Mesenchymal stem cell (in vitro differentiated cells and primary cell): ENCODE measurements at regions not wholly inside any gene's neighbourhood (a gene's known extent, or its start where the extent isn't known, plus 50 kb on each side); places are given as distances from the start of the nearest gene placed in this dataset.
A peak's percentile ranks its signal among the peaks of the same experiment; 100 is the strongest.

ENCODE experiments used
- DNase-seq: peaks from one replicate; pipeline ENCODE4 v3.0.0-alpha.2; 2013
- H2AFZ ChIP-seq: one replicate; pipeline ENCODE4 v1.6.1; 2013; ENCODE audit warnings: low read depth, mild to moderate bottlenecking, control low read depth, inconsistent platforms, low read length, moderate library complexity
- H2AK5ac ChIP-seq: 2 replicates; pipeline ENCODE4 v1.6.1; 2013; ENCODE audit warnings: low read length, moderate library complexity, mild to moderate bottlenecking, inconsistent platforms; ENCODE audit not compliant: severe bottlenecking
- H2BK120ac ChIP-seq: one replicate; pipeline ENCODE4 v1.6.1; 2013; ENCODE audit warnings: low read depth, mild to moderate bottlenecking, inconsistent platforms, low read length, moderate library complexity
- H2BK12ac ChIP-seq, 2 experiments: one replicate each; pipeline ENCODE4 v1.6.1; 2013; ENCODE audit warnings: inconsistent platforms in 2 of 2, low read length in 2 of 2, mild to moderate bottlenecking in 2 of 2, moderate library complexity in 2 of 2, control low read depth in 1 of 2
- H2BK15ac ChIP-seq: one replicate; pipeline ENCODE4 v1.6.1; 2013; ENCODE audit warnings: mild to moderate bottlenecking, low read depth, inconsistent platforms; ENCODE audit not compliant: poor library complexity, severe bottlenecking
- H2BK5ac ChIP-seq: 2 replicates; pipeline ENCODE4 v1.6.1; 2013; ENCODE audit warnings: low read depth, mild to moderate bottlenecking, low read length, control low read depth, inconsistent platforms; ENCODE audit not compliant: poor library complexity, severe bottlenecking
- H3K14ac ChIP-seq, 2 experiments: one replicate each; pipeline ENCODE4 v1.6.1; 2013; ENCODE audit warnings: inconsistent platforms in 2 of 2, low read length in 2 of 2, control low read depth in 1 of 2, mild to moderate bottlenecking in 1 of 2, moderate library complexity in 1 of 2
- H3K18ac ChIP-seq, 2 experiments: one replicate each; pipeline ENCODE4 v1.6.1; 2013; ENCODE audit warnings: inconsistent platforms in 2 of 2, low read length in 2 of 2, control low read depth in 1 of 2, low read depth in 1 of 2, mild to moderate bottlenecking in 1 of 2
- H3K23ac ChIP-seq, 2 experiments: one replicate each; pipeline ENCODE4 v1.6.1; 2013; ENCODE audit warnings: inconsistent platforms in 2 of 2, low read length in 2 of 2, mild to moderate bottlenecking in 2 of 2, moderate library complexity in 2 of 2, control low read depth in 1 of 2
- H3K27ac ChIP-seq: 2 replicates; pipeline ENCODE4 v1.5.1; 2013; ENCODE audit warnings: mild to moderate bottlenecking, moderate library complexity, low read length, control low read depth, inconsistent platforms; ENCODE audit not compliant: poor library complexity, severe bottlenecking
- H3K27me3 ChIP-seq, 2 experiments: 2 replicates each; pipeline versions ENCODE4 v1.6.1 to v1.7.0; 2013; ENCODE audit warnings: low read length in 2 of 2, mild to moderate bottlenecking in 2 of 2, moderate library complexity in 2 of 2, control low read depth in 1 of 2, inconsistent platforms in 1 of 2; ENCODE audit not compliant: control insufficient read depth in 1 of 2, insufficient read depth in 1 of 2
- H3K36me3 ChIP-seq, 2 experiments: 2 replicates each; pipeline versions ENCODE4 v1.6.1 to v1.7.0; 2013; ENCODE audit warnings: low read length in 2 of 2, control low read depth in 1 of 2, inconsistent platforms in 1 of 2, low read depth in 1 of 2, mild to moderate bottlenecking in 1 of 2; ENCODE audit not compliant: insufficient read depth in 2 of 2, control insufficient read depth in 1 of 2
- H3K4ac ChIP-seq, 2 experiments: one replicate each; pipeline ENCODE4 v1.6.1; 2013; ENCODE audit warnings: inconsistent platforms in 2 of 2, low read length in 2 of 2, mild to moderate bottlenecking in 2 of 2, moderate library complexity in 2 of 2, control low read depth in 1 of 2, low read depth in 1 of 2
- H3K4me1 ChIP-seq: 2 replicates; pipeline ENCODE4 v1.6.1; 2013; ENCODE audit warnings: low read depth, low read length, control low read depth; ENCODE audit not compliant: control insufficient read depth, insufficient read depth
- H3K4me2 ChIP-seq: 2 replicates; pipeline ENCODE4 v1.6.1; 2013; ENCODE audit warnings: low read length, mild to moderate bottlenecking, inconsistent platforms; ENCODE audit not compliant: poor library complexity, severe bottlenecking
- H3K4me3 ChIP-seq, 2 experiments: 2 replicates each; pipeline versions ENCODE4 v1.5.1 to v1.7.0; 2013; ENCODE audit warnings: low read length in 2 of 2, mild to moderate bottlenecking in 2 of 2, control low read depth in 1 of 2, low read depth in 1 of 2; ENCODE audit not compliant: insufficient read depth in 1 of 2
- H3K79me1 ChIP-seq: replicated peaks from 2 replicates; pipeline ENCODE4 v1.6.1; 2013; ENCODE audit warnings: mild to moderate bottlenecking, control low read depth, low read length, inconsistent platforms; ENCODE audit not compliant: poor library complexity, severe bottlenecking
- H3K9ac ChIP-seq: 2 replicates; pipeline ENCODE4 v1.7.0; 2013; ENCODE audit warnings: mild to moderate bottlenecking, low read length, moderate library complexity
- H3K9me3 ChIP-seq: 2 replicates; pipeline ENCODE4 v1.7.0; 2013; ENCODE audit warnings: mild to moderate bottlenecking, low read length; ENCODE audit not compliant: control insufficient read depth
- H4K8ac ChIP-seq: one replicate; pipeline ENCODE4 v1.6.1; 2013; ENCODE audit warnings: inconsistent platforms, mild to moderate bottlenecking, low read length, moderate library complexity
- H4K91ac ChIP-seq: one replicate; pipeline ENCODE4 v1.6.1; 2013; ENCODE audit warnings: mild to moderate bottlenecking, low read length, inconsistent platforms
- WGBS: methylation state at CpG from one replicate; pipeline ENCODE4 v1.1.7; 2013; ENCODE audit warnings: mixed read lengths; 5-methylcytosine and 5-hydroxymethylcytosine counted together

DNA sequence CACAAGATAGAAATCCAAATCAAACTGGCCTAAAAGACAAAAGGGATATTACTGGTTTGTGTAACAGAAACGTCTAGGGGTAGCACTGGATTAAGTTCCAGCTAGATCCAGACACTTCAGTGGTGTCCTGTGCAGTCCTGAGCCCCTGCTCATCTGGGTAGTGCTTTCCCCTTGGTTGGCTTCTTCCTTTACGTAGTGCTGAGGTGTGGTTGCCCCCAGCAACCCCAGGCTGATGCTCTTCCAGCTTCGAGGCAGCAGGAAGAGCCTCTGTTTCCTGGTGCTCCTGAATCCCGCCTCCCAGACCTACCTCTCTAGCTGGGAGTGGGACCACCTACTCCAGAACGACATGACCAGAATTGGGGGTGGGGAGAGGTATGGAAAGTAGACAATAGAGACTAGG is 166.1 kb upstream of the ADRA1B start:
- Histone ChIP-seq H2BK5ac (no peak overlapping the region), H3K27me3 (no peaks in the 10 kb centered on the region), H2BK12ac (no peak overlapping the region), H3K4me1 (no peaks in the 10 kb centered on the region), H2AK5ac (no peak overlapping the region), H3K27ac (no peak overlapping the region), H2BK120ac (no peak overlapping the region), H4K91ac (no peak overlapping the region), H2AFZ (no peak overlapping the region), H3K4me2 (no peak overlapping the region), H3K23ac (no peak overlapping the region), H3K9ac (no peak overlapping the region), H3K36me3 (no peaks in the 10 kb centered on the region), H3K4ac (no peak overlapping the region), H2BK15ac (no peak overlapping the region), H3K18ac (no peak overlapping the region), H4K8ac (no peak overlapping the region), H3K4me3 (no peak overlapping the region), H3K14ac (peak overlapping the region in 1 of 2 experiments; percentile 3), H3K9me3 (peaks cover 6% of the 10 kb centered on the region), H3K79me1 (no peaks in the 10 kb centered on the region)
- 71% methylated on average over 4 of the region's 5 CpGs for WGBS
- DNase-seq: no peak

GRCh38 chr5:159751459-159751858 is 164.8 kb upstream of the ADRA1B start:
- WGBS: 72% methylated on average over 2 of the region's 3 CpGs
- Histone ChIP-seq H3K4me1 (no peaks in the 10 kb centered on the region), H2AFZ (no peak overlapping the region)

GRCh38 chr5:159752622-159753275 is 163.5 kb upstream of the ADRA1B start:
- Histone ChIP-seq H3K4me2 (no peak overlapping the region), H2AFZ (no peak overlapping the region), H3K27me3 (peaks cover 0 to 3% of the 10 kb centered on the region in 2 experiments), H2BK12ac (no peak overlapping the region), H3K27ac (no peak overlapping the region), H2BK5ac (no peak overlapping the region), H2AK5ac (no peak overlapping the region), H3K14ac (no peak overlapping the region), H3K9me3 (peaks cover 6% of the 10 kb centered on the region), H3K18ac (no peak overlapping the region), H3K23ac (no peak overlapping the region), H3K4ac (no peak overlapping the region), H4K91ac (no peak overlapping the region), H3K4me3 (no peak overlapping the region), H2BK120ac (no peak overlapping the region), H4K8ac (no peak overlapping the region), H3K79me1 (no peaks in the 10 kb centered on the region), H3K36me3 (no peaks in the 10 kb centered on the region), H3K9ac (no peak overlapping the region), H3K4me1 (no peaks in the 10 kb centered on the region), H2BK15ac (no peak overlapping the region)
- 74% methylated on average over 7 of the region's 7 CpGs for WGBS
- no peak for DNase-seq

More at GRCh38 chr5:159751459-159751858, 164.8 kb upstream of the ADRA1B start:
- Histone ChIP-seq H4K91ac (no peak overlapping the region), H3K79me1 (no peaks in the 10 kb centered on the region), H3K27ac (no peak overlapping the region), H3K4me3 (no peak overlapping the region), H3K9ac (no peak overlapping the region), H2AK5ac (no peak overlapping the region), H3K36me3 (no peaks in the 10 kb centered on the region), H2BK5ac (no peak overlapping the region), H2BK15ac (no peak overlapping the region), H3K9me3 (peaks cover 6% of the 10 kb centered on the region), H2BK12ac (no peak overlapping the region), H2BK120ac (no peak overlapping the region), H4K8ac (no peak overlapping the region), H3K4me2 (no peak overlapping the region), H3K18ac (no peak overlapping the region), H3K23ac (no peak overlapping the region), H3K4ac (no peak overlapping the region), H3K27me3 (peaks cover 0 to 3% of the 10 kb centered on the region in 2 experiments), H3K14ac (no peak overlapping the region)
- no peak for DNase-seq

- H3K4ac ChIP-seq: no peak overlapping the region
- H3K9ac ChIP-seq: no peak overlapping the region
- H3K27me3 ChIP-seq: peaks cover 0 to 3% of the 10 kb centered on the region in 2 experiments
- no peaks in the 10 kb centered on the region for H3K79me1 ChIP-seq
- 90% methylated on average over 4 of the region's 4 CpGs for WGBS
- no peak overlapping the region for H2BK12ac ChIP-seq
- H3K4me3 ChIP-seq: no peak overlapping the region
- H3K4me2 ChIP-seq: no peak overlapping the region
- H3K36me3 ChIP-seq: no peaks in the 10 kb centered on the region
- no peaks in the 10 kb centered on the region for H3K9me3 ChIP-seq
- no peak overlapping the region for H3K14ac ChIP-seq
- H2BK120ac ChIP-seq: no peak overlapping the region
- no peak overlapping the region for H4K8ac ChIP-seq
- no peak for DNase-seq
- H4K91ac ChIP-seq: no peak overlapping the region
- no peak overlapping the region for H2AK5ac ChIP-seq
- H3K4me1 ChIP-seq: no peaks in the 10 kb centered on the region
- H3K18ac ChIP-seq: no peak overlapping the region
- H2BK5ac ChIP-seq: no peak overlapping the region
- no peak overlapping the region for H3K23ac ChIP-seq
- no peak overlapping the region for H2AFZ ChIP-seq
- H3K27ac ChIP-seq: no peak overlapping the region
- no peak overlapping the region for H2BK15ac ChIP-seq
These were observed 158.1 kb upstream of the ADRA1B start for GRCh38 chr5:159758189-159758588.
